GM19455 (cell line): ENCODE measurements at regions not wholly inside any gene's neighbourhood (a gene's known extent, or its start where the extent isn't known, plus 50 kb on each side); places are given as distances from the start of the nearest gene placed in this dataset.

Experiments used
- ATAC-seq: cut with Tn5 transposase; IDR thresholded peaks from one replicate; pipeline ENCODE4 v1.9.1; 2021; ENCODE audit not compliant: unreplicated experiment

GRCh38 chr4:144202081-144202480, 61.6 kb upstream of the GYPA start:
- ATAC-seq = no peak

GRCh38 chr4:144203155-144203554, 62.6 kb upstream of the GYPA start:
- ATAC-seq = no peak

- ATAC-seq = no peak
Observed at GRCh38 chr4:144204431-144204830, 63.9 kb upstream of the GYPA start.

GRCh38 chr4:144206711-144207110, 66.2 kb upstream of the GYPA start:
- ATAC-seq = no peak

- no peak for ATAC-seq
Observed at GRCh38 chr4:144208074-144208473, 67.6 kb upstream of the GYPA start.

- ATAC-seq = no peak
Observed at GRCh38 chr4:144209491-144209890, 69.0 kb upstream of the GYPA start.

- ATAC-seq = no peak
Observed at GRCh38 chr4:144213371-144213770, 72.9 kb upstream of the GYPA start.

- no peak for ATAC-seq
Observed at GRCh38 chr4:144223149-144223548, 82.6 kb upstream of the GYPA start.

- no peak for ATAC-seq
Observed at GRCh38 chr4:144223661-144224060, 83.1 kb upstream of the GYPA start.

- no peak for ATAC-seq
Observed at GRCh38 chr4:144259285-144259684, 118.8 kb upstream of the GYPA start.

GRCh38 chr4:144267084-144267483, 126.6 kb upstream of the GYPA start:
- ATAC-seq = no peak

- no peak for ATAC-seq
Observed at GRCh38 chr4:144280688-144281087, 140.2 kb upstream of the GYPA start.

GRCh38 chr4:144283526-144283925, 143.0 kb upstream of the GYPA start:
- ATAC-seq = no peak

GRCh38 chr4:144284026-144284425, 143.5 kb upstream of the GYPA start:
- ATAC-seq = no peak

- ATAC-seq = peak; percentile 68
Observed at GRCh38 chr4:144288011-144288903, 147.7 kb upstream of the GYPA start.

- no peak for ATAC-seq
Observed at GRCh38 chr4:144289667-144290428, 149.3 kb upstream of the GYPA start.

- no peak for ATAC-seq
Observed at GRCh38 chr4:144291164-144291563, 150.6 kb upstream of the GYPA start.

GRCh38 chr4:144294211-144294610, 153.7 kb upstream of the GYPA start:
- ATAC-seq = no peak

GRCh38 chr4:144295286-144295995, 154.9 kb upstream of the GYPA start:
- no peak for ATAC-seq

GRCh38 chr4:144296941-144297340, 156.4 kb upstream of the GYPA start:
- no peak for ATAC-seq

GRCh38 chr4:144298519-144298918, 158.0 kb upstream of the GYPA start:
- ATAC-seq = no peak

GRCh38 chr4:144300616-144301015, 160.1 kb upstream of the GYPA start:
- no peak for ATAC-seq
